Ovary (tissue), 7 donors: ENCODE measurements at regions not wholly inside any gene's neighbourhood (a gene's known extent, or its start where the extent isn't known, plus 50 kb on each side); places are given as distances from the start of the nearest gene placed in this dataset. TPM values are rescaled to one million over a fixed set of nuclear protein-coding genes. Genes with fewer than 3 reads are reported as not detected.

Source experiments
- DNase-seq, 5 donors: peaks; one replicate each; pipeline ENCODE4 v3.0.0-alpha.2; 2019 to 2020
- H3K27ac ChIP-seq, 2 donors: fragments of 200-600 bp; one replicate each; pipeline versions ENCODE4 v1.5.1 to v1.8.0; 2019 to 2022
- H3K27me3 ChIP-seq: fragments of 200-600 bp; one replicate; pipeline ENCODE4 v1.8.0; 2022
- H3K36me3 ChIP-seq: fragments of 200-600 bp; sonication (generic); one replicate; pipeline ENCODE4 v1.5.1; 2019
- H3K4me1 ChIP-seq: one replicate; pipeline ENCODE4 v1.8.1; 2013; ENCODE audit warnings: mild to moderate bottlenecking, moderate library complexity; ENCODE audit not compliant: insufficient read depth
- H3K4me3 ChIP-seq: fragments of 200-600 bp; sonication (generic); one replicate; pipeline ENCODE4 v1.5.1; 2017
- H3K9me3 ChIP-seq, 2 donors: fragments of 200-600 bp in 1 of 2; sonication (generic) in 1 of 2; one replicate each; pipeline versions ENCODE4 v1.5.1 to v1.8.1; 2013 to 2019; ENCODE audit warnings: mild to moderate bottlenecking in 1 of 2, moderate library complexity in 1 of 2
- EP300 ChIP-seq: sonication (generic); formaldehyde crosslinking; IDR thresholded peaks from one replicate; pipeline ENCODE4 v1.6.1; 2017; ENCODE audit warnings: antibody characterized with exemption
- POLR2A ChIP-seq: fragments of 450-650 bp; IDR thresholded peaks from one replicate; pipeline ENCODE4 v1.6.1; 2017; ENCODE audit warnings: antibody characterized with exemption, mild to moderate bottlenecking, moderate library complexity
- WGBS, 3 donors: extraction: QIAGEN DNeasy Blood & Tissue Kit in 1 of 3; methylation state at CpG; one replicate each; pipeline versions ENCODE4 v1.1.5 to v1.1.7; 2013 to 2017; 5-methylcytosine and 5-hydroxymethylcytosine counted together
- intact Hi-C, 4 donors: fragments of 100-400 bp; cut with DNase I; formaldehyde crosslinking; loops; one replicate each; pipeline versions ENCODE4 v1.11.0 to v1.15.1; 2022 to 2023
- microRNA counts: library from miRNA; unstranded; fragments of <30 nt; microRNA quantifications from one replicate; lab custom pipeline; 2016
- microRNA-seq, 3 donors: library from miRNA; unstranded; fragments of <30 nt; microRNA quantifications; one replicate each; pipeline versions ENCODE4 to v1.2.0, GENCODE V29; 2019 to 2020
- small RNA-seq: library from RNA; depleted of rRNA; stranded (forward); fragments of <200 nt; gene quantifications from one replicate; pipeline ENCODE3, GENCODE V24; 2016
- TF ChIP-seq, protein P1 (sequence below), 3 donors: fragments of 450-650 bp in 2 of 3; fragments of 200-600 bp in 1 of 3; IDR thresholded peaks; one replicate each; pipeline versions ENCODE4 v1.5.1 to v1.8.0; 2016 to 2022; ENCODE audit warnings: antibody characterized with exemption in 3 of 3, mild to moderate bottlenecking in 1 of 3
- donor health status: DM: no; HTN: no; CAD: no; lungs with moderate emphysema.
- donor health status: DM: no; HTN: no; CAD: no.
- donor health status: Bipolar disorder and iron deficiency.
- donor health status: DM: no; HTN: no; CAD: no.
- donor health status: DM: yes; HTN: yes; CAD: no.

DNA sequence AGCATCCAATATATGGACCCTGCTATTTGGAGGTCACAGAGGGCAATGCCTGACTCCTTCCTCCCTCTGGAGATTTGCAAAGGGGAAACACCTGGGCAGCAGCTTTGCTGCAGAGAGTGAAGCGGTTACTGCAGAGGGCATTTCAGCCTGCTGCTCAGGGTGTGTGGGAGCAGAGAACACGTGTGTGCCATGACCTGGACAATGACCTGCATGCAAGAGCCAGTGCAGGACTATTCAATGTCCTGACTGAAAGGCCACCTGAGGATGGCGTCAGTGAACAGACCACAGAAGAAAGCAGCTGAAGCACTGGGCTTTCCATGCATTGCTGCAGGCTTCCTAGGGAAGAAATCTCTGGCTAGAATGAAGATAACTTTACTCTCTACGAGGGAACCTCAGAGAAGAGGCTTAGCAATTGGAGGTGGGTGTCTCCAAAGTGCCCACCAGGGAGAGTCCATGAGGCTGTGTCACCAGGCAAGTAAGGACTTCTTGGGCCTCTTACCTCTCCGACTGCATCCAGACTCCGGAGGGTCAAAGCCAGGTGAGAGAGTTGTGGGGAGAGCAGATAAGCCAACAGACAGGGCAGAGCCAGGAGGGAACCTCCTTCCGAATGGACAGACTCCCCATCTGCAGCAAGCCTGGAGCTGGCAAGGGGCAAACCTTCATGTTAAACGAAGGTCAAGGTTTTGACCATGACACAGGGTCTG is 52.9 kb upstream of the PMEPA1 start:
- no peak for DNase-seq
- 67 to 76% (median 75%) methylated on average over 8 of the region's 8 CpGs for WGBS, 3 donors
- H3K27ac ChIP-seq: no peak overlapping the region
- H3K4me3 ChIP-seq: no peak overlapping the region
- TF ChIP-seq, protein P1, sequence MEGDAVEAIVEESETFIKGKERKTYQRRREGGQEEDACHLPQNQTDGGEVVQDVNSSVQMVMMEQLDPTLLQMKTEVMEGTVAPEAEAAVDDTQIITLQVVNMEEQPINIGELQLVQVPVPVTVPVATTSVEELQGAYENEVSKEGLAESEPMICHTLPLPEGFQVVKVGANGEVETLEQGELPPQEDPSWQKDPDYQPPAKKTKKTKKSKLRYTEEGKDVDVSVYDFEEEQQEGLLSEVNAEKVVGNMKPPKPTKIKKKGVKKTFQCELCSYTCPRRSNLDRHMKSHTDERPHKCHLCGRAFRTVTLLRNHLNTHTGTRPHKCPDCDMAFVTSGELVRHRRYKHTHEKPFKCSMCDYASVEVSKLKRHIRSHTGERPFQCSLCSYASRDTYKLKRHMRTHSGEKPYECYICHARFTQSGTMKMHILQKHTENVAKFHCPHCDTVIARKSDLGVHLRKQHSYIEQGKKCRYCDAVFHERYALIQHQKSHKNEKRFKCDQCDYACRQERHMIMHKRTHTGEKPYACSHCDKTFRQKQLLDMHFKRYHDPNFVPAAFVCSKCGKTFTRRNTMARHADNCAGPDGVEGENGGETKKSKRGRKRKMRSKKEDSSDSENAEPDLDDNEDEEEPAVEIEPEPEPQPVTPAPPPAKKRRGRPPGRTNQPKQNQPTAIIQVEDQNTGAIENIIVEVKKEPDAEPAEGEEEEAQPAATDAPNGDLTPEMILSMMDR (IDR thresholded peaks at IDR 0.05): no peak
- TF ChIP-seq EP300 (no peak), POLR2A (no peak)
- H3K9me3 ChIP-seq: no peaks in the 10 kb centered on the region
- no peaks in the 10 kb centered on the region for H3K36me3 ChIP-seq
- no peaks in the 10 kb centered on the region for H3K27me3 ChIP-seq
- intact Hi-C loops: no loop called here
- no peaks in the 10 kb centered on the region for H3K4me1 ChIP-seq

DNA sequence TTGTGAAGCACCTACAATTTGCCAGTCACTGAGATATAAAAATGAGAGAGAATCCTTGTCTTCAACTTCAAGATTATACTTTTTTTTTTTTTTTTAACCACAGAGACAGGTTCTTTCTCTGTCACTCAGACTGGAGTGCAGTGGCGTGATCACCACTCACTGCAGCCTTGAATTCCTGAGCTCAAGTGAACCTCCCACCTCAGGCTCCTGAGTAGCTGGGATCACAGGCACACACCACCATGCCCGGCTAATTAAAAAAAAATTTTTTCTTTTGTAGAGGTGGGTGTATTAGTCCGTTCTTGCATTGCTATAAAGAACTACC is 51.6 kb upstream of the PMEPA1 start:
- no peaks in the 10 kb centered on the region for H3K4me1 ChIP-seq
- H3K9me3 ChIP-seq: peaks cover 0 to 4% of the 10 kb centered on the region in 2 donors
- no peak overlapping the region for H3K27ac ChIP-seq
- intact Hi-C loops: no loop called here
- H3K36me3 ChIP-seq: no peaks in the 10 kb centered on the region
- DNase-seq: no peak
- no peak overlapping the region for H3K4me3 ChIP-seq
- TF ChIP-seq EP300: no peak
- TF ChIP-seq, protein P1 (IDR thresholded peaks at IDR 0.05): no peak
- TF ChIP-seq POLR2A: no peak
- H3K27me3 ChIP-seq: no peaks in the 10 kb centered on the region
- 90 to 94% (median 92%) methylated on average over 3 of the region's 3 CpGs for WGBS, 3 donors

DNA sequence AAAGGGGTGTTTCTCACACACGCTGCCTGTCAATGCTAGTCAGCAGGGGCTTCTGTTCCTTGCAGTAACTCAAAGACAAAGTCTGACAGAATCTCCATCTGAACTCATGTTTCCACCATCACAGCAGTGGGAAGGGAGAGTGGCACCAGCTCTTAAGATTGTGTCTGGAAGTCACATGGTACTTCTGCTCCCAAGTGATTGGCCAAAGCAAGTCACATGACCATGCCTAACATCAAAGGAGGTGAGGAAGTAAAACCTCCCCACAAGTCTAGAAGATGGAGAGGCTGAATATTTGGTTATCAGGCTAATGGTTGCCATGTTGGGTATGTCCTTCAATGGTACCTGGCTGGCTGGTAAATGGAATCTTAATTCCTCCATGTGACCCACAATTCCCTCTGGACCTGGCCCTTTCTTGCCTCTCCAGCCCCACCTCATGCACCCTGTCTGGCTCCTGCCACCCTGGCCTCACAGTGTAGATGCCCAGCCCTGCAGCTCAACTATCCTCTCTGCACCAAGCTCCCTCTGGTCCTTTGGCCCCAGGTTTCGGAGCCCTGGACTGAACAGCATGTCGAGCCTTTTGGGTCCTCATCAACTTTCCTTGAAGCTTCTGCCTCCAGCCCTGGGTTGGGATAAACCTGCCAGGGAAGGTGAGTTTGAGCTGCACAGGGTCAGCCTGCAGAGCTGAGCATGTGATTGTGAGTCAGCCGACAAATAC is 51.0 kb upstream of the PMEPA1 start:
- TF ChIP-seq EP300 (no peak), POLR2A (no peak)
- TF ChIP-seq, protein P1 (IDR thresholded peaks at IDR 0.05): no peak
- no peak overlapping the region for H3K4me3 ChIP-seq
- H3K36me3 ChIP-seq: no peaks in the 10 kb centered on the region
- no peaks in the 10 kb centered on the region for H3K27me3 ChIP-seq
- H3K9me3 ChIP-seq: peaks cover 0 to 4% of the 10 kb centered on the region in 2 donors
- intact Hi-C loops: no loop called here
- 93 to 97% (median 95%) methylated on average over 4 of the region's 4 CpGs for WGBS, 3 donors
- H3K27ac ChIP-seq: no peak overlapping the region
- H3K4me1 ChIP-seq: no peaks in the 10 kb centered on the region
- DNase-seq: no peak

DNA sequence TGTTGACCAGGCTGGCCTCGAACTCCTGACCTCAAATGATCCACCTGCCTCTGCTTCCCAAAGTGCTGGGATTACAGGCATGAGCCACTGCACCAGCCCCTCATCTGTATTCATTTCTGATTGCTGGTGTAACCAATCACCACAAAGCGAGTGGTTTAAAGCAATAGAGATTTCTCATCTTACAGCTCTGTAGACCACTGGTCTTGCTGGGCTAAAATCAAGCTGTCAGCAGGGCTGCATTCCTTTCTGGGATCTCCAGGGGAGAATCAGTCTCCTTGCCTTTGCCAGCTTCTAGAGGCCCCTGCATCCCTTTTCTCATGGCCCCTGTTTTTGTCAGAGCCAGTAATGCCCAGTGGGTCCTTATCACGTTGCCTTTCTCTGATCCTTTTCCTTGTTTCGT is 49.9 kb upstream of the PMEPA1 start:
- intact Hi-C loops: no loop called here
- Histone ChIP-seq H3K4me3 (no peak overlapping the region), H3K4me1 (no peaks in the 10 kb centered on the region), H3K27me3 (no peaks in the 10 kb centered on the region), H3K9me3 (peaks cover 0 to 4% of the 10 kb centered on the region in 2 donors), H3K27ac (no peak overlapping the region), H3K36me3 (no peaks in the 10 kb centered on the region)
- no peak for DNase-seq
- 89 to 92% (median 91%) methylated on average over 4 of the region's 4 CpGs for WGBS, 3 donors
- TF ChIP-seq EP300 (no peak), POLR2A (no peak)
- TF ChIP-seq, protein P1 (IDR thresholded peaks at IDR 0.05): no peak

MicroRNAs in the stretch of these regions (microRNA counts, 767-probe panel; counts per million panel counts)
- microRNA hsa-miR-4532 (lab: Ali Mortazavi, UCI): 530 counts per million, percentile 78 among the panel's probes with 10 or more counts

Small RNA genes lying in the stretch of these regions (microRNA-seq; reads per million reads assigned to microRNA genes)
- gene MIR4532: 0 to 0.18 (median 0) reads per million in 3 donors

Small RNA genes lying in the stretch of these regions (small RNA-seq; reads per million reads assigned to genes)
- not detected for gene MIR4532
